Endothelial cell of umbilical vein (primary cell): ENCODE measurements at regions not wholly inside any gene's neighbourhood (a gene's known extent, or its start where the extent isn't known, plus 50 kb on each side); places are given as distances from the start of the nearest gene placed in this dataset.

Experiments used
- BruUV-seq: library from RNA; stranded (reverse); fragments of 400-500 nt; replicated peaks from 2 replicates; lab custom pipeline; 2021; lab: Mats Ljungman, UMichigan
- CTCF ChIA-PET: fragments of 300-600, 350-600 bp; sonication (Branson Sonifier 250); formaldehyde crosslinking; loops from one replicate; lab custom pipeline; 2021; ENCODE audit warnings: antibody characterized with exemption, inconsistent platforms; lab: Charles Lee
- POLR2A ChIA-PET: fragments of 300-600, 350-600 bp; sonication (Branson Sonifier 250); formaldehyde crosslinking; loops from one replicate; lab custom pipeline; 2021; ENCODE audit warnings: antibody characterized with exemption, inconsistent platforms; lab: Charles Lee
- DNase-seq: peaks from one replicate; pipeline ENCODE4 v3.0.0-alpha.2; 2011; ENCODE audit warnings: low read depth, low spot score
- FAIRE-seq: peaks from 2 replicates; lab custom pipeline; 2011; peaks lifted over from hg19 to GRCh38; lab: Jason Lieb, UNC
- H2AFZ ChIP-seq: 2 replicates; pipeline ENCODE4 v1.6.0; 2012; ENCODE audit warnings: low read depth, low read length, control low read depth, inconsistent platforms
- H3K27ac ChIP-seq: 2 replicates; pipeline ENCODE4 v1.5.1; 2011; ENCODE audit warnings: low read depth, mild to moderate bottlenecking, control low read depth, low read length, moderate library complexity; ENCODE audit not compliant: insufficient read depth
- H3K27me3 ChIP-seq, 2 experiments: 2 replicates each; pipeline versions ENCODE4 v1.6.0 to v1.6.1; 2011; ENCODE audit warnings: low read length in 2 of 2, mixed read lengths in 1 of 2; ENCODE audit not compliant: control insufficient read depth in 2 of 2, insufficient read depth in 2 of 2
- H3K36me3 ChIP-seq, 2 experiments: 2 replicates in 1 of 2; 3 replicates in 1 of 2; pipeline ENCODE4 v1.5.1; 2011; ENCODE audit warnings: low read length in 2 of 2, mild to moderate bottlenecking in 1 of 2, moderate library complexity in 1 of 2; ENCODE audit not compliant: control insufficient read depth in 2 of 2, insufficient read depth in 2 of 2; ENCODE audit errors: extremely low read depth in 1 of 2
- H3K4me1 ChIP-seq: 3 replicates; pipeline ENCODE4 v1.5.1; 2011; ENCODE audit warnings: mild to moderate bottlenecking, low read length; ENCODE audit not compliant: control insufficient read depth, insufficient read depth; ENCODE audit errors: extremely low read depth
- H3K4me2 ChIP-seq: 2 replicates; pipeline ENCODE4 v1.6.1; 2011; ENCODE audit warnings: low read length, control low read depth, mixed read lengths; ENCODE audit not compliant: insufficient read depth
- H3K4me3 ChIP-seq, 3 experiments: fragments of 200-600 bp in 1 of 3; sonication (generic), shearing (Covaris generic) in 1 of 3; replicated peaks in 1 of 3; 2 replicates each; pipeline ENCODE4 v1.5.1; 2011 to 2016; ENCODE audit warnings: control low read depth in 3 of 3, low read length in 3 of 3, mild to moderate bottlenecking in 2 of 3, inconsistent platforms in 1 of 3, low read depth in 1 of 3, moderate library complexity in 1 of 3; ENCODE audit not compliant: insufficient read depth in 1 of 3
- H3K79me2 ChIP-seq: 2 replicates; pipeline ENCODE4 v1.6.0; 2012; ENCODE audit warnings: low read length, inconsistent platforms; ENCODE audit not compliant: control insufficient read depth, insufficient read depth
- H3K9ac ChIP-seq: replicated peaks from 2 replicates; pipeline ENCODE3; 2011; ENCODE audit warnings: low read length, control low read depth; ENCODE audit not compliant: insufficient read depth; ENCODE audit errors: extremely low read depth
- H3K9me1 ChIP-seq: replicated peaks from 3 replicates; pipeline ENCODE4 v1.6.0; 2011; ENCODE audit warnings: mild to moderate bottlenecking, low read length; ENCODE audit not compliant: control insufficient read depth, insufficient read depth; ENCODE audit errors: extremely low read depth
- H3K9me3 ChIP-seq: replicated peaks from 2 replicates; pipeline ENCODE4 v1.5.1; 2012; ENCODE audit warnings: low read length, inconsistent platforms; ENCODE audit not compliant: control insufficient read depth, insufficient read depth
- H4K20me1 ChIP-seq: replicated peaks from 2 replicates; pipeline ENCODE3; 2011; ENCODE audit warnings: mild to moderate bottlenecking, low read length; ENCODE audit not compliant: control insufficient read depth, insufficient read depth; ENCODE audit errors: extremely low read depth
- EZH2 ChIP-seq: IDR thresholded peaks from 2 replicates; pipeline ENCODE4 v1.6.1; 2012; ENCODE audit warnings: borderline replicate concordance, low read depth, mild to moderate bottlenecking, moderate library complexity, low read length, inconsistent platforms; ENCODE audit not compliant: severe bottlenecking
- FOS ChIP-seq: IDR thresholded peaks from 2 replicates; pipeline ENCODE4 v1.6.1; 2011; ENCODE audit warnings: mild to moderate bottlenecking, low read length, moderate library complexity, borderline replicate concordance; ENCODE audit not compliant: insufficient read depth
- GATA2 ChIP-seq: IDR thresholded peaks from 2 replicates; pipeline ENCODE4 v1.7.0; 2011; ENCODE audit warnings: low read depth, mild to moderate bottlenecking, moderate library complexity, mixed read lengths, low read length; ENCODE audit not compliant: insufficient read length, insufficient read depth
- MYC ChIP-seq: IDR thresholded peaks from one replicate; pipeline ENCODE4 v1.6.1; 2011; ENCODE audit warnings: mild to moderate bottlenecking, low read depth, low read length
- POLR2A ChIP-seq: IDR thresholded peaks from 2 replicates; pipeline ENCODE4 v1.6.1; 2012; ENCODE audit warnings: low read depth, mild to moderate bottlenecking, control low read depth, low read length
- dilution Hi-C: fragments of 300-500 bp; cut with MboI; formaldehyde crosslinking; loops from one replicate; pipeline ENCODE4 v1.15.0; 2019; ENCODE audit warnings: low sequenced_read_pairs; ENCODE audit not compliant: extremely low pct_ligation_motif_present
- intact Hi-C: fragments of 100-400 bp; cut with micrococcal nuclease; formaldehyde crosslinking; loops from one replicate; pipeline ENCODE4 v1.10.0; 2022
- TF ChIP-seq, protein P1 (sequence below), 2 donors: IDR thresholded peaks; 1 replicate in 1 of 2; 2 replicates in 1 of 2; pipeline ENCODE4 v1.5.1; 2011; ENCODE audit warnings: low read length in 2 of 2, mild to moderate bottlenecking in 2 of 2, moderate library complexity in 2 of 2, control low read depth in 1 of 2, inconsistent platforms in 1 of 2, low read depth in 1 of 2; ENCODE audit not compliant: insufficient read depth in 1 of 2; ENCODE audit errors: extremely low read depth in 1 of 2
- TF ChIP-seq, protein P2 (sequence below): IDR thresholded peaks from 2 replicates; pipeline ENCODE4 v1.6.1; 2011; ENCODE audit not compliant: insufficient read depth, insufficient read length

DNA sequence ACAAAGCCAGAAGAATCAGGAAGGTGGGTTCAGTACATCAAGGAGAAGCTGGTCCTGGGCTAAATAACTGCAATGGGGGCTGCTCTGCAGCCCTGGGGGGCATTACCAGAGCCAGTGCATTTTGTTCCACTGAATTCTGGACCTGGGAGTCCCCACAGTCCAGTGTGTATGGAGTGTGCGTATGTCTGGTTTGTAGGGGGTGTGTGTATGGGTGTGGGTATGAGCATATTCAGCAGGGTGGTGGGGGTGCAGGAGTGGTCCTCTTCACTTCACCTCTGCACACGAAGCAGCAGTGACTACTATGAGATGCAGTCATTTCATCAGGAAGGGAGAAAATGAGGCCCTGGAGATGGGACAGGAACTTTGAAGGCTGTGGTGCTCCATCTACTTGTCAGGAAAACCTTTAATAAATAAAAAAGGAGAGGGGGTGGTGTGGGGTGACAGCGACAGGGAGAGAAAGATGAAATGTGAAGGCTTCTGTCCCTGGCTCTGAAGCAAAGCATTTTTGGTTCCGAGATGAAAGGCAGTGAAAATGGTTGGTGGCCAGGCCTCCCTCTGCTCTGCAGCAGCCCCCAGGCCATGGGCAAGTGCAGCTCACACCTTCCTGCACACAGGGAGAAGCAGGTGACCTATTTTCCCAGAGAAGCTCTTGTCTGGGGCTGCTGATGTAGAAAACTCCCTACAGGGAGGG lies 121.5 kb upstream of the CACHD1 start:
- Histone ChIP-seq H4K20me1 (no peaks in the 10 kb centered on the region), H3K9me3 (no peaks in the 10 kb centered on the region), H2AFZ (no peak overlapping the region), H3K79me2 (no peaks in the 10 kb centered on the region), H3K4me1 (peaks cover 5% of the 10 kb centered on the region), H3K9me1 (no peaks in the 10 kb centered on the region), H3K36me3 (no peaks in the 10 kb centered on the region), H3K9ac (no peak overlapping the region), H3K4me3 (no peak overlapping the region), H3K4me2 (no peak overlapping the region), H3K27ac (no peak overlapping the region), H3K27me3 (no peaks in the 10 kb centered on the region)
- ChIA-PET POLR2A (no interaction called here), CTCF (no interaction called here)
- intact Hi-C loops (no loop called here), dilution Hi-C loops (no loop called here)
- no TSS peak for BruUV-seq
- DNase-seq (no peak), FAIRE-seq (no peak)
- TF ChIP-seq MYC (no peak), FOS (no peak), POLR2A (no peak), EZH2 (no peak), GATA2 (no peak)
- TF ChIP-seq, protein P1, sequence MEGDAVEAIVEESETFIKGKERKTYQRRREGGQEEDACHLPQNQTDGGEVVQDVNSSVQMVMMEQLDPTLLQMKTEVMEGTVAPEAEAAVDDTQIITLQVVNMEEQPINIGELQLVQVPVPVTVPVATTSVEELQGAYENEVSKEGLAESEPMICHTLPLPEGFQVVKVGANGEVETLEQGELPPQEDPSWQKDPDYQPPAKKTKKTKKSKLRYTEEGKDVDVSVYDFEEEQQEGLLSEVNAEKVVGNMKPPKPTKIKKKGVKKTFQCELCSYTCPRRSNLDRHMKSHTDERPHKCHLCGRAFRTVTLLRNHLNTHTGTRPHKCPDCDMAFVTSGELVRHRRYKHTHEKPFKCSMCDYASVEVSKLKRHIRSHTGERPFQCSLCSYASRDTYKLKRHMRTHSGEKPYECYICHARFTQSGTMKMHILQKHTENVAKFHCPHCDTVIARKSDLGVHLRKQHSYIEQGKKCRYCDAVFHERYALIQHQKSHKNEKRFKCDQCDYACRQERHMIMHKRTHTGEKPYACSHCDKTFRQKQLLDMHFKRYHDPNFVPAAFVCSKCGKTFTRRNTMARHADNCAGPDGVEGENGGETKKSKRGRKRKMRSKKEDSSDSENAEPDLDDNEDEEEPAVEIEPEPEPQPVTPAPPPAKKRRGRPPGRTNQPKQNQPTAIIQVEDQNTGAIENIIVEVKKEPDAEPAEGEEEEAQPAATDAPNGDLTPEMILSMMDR (IDR thresholded peaks at IDR 0.05; ENCODE audit: extremely low read depth in 1 of 2, insufficient read depth in 1 of 2, low read depth in 1 of 2, low read length in 2 of 2) = no peak
- TF ChIP-seq, protein P2, sequence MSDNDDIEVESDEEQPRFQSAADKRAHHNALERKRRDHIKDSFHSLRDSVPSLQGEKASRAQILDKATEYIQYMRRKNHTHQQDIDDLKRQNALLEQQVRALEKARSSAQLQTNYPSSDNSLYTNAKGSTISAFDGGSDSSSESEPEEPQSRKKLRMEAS = no peak
